ENCODE measurements at regions not wholly inside any gene's neighbourhood (a gene's known extent, or its start where the extent isn't known, plus 50 kb on each side); places are given as distances from the start of the nearest gene placed in this dataset.

DNA sequence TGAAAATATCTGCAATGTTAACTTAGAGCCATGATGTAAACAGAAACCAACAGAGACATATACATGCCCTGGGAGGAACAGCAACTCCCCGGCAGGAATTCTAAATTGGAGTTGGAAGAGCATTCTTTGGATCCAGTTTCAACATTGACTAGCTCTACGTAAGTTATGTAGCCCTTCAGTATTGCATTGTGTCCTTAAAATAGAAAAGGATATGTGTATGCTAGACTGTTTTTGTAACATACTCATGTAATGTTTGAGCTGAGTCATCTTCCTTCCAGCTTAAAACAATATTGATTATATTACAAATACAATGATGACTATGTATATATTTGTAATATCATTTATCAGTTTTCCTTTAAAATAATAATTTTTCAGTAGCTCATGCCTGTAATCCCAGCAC, 1422.2 kb upstream of the PCDH20 start:
- TF ChIP-seq CTCF (IDR thresholded peaks at IDR 0.05) (no peak), POLR2A (IDR thresholded peaks at IDR 0.05) (no peak)
